Cardiac muscle cell (in vitro differentiated cells and primary cell): ENCODE measurements at regions not wholly inside any gene's neighbourhood (a gene's known extent, or its start where the extent isn't known, plus 50 kb on each side); places are given as distances from the start of the nearest gene placed in this dataset.

Experiments
- DNase-seq, 2 donors: peaks; one replicate each; pipeline versions ENCODE4 v3.0.0 to v3.0.0-alpha.2; 2010 to 2017; ENCODE audit warnings: low read depth in 1 of 2, low spot score in 1 of 2
- H3K27ac ChIP-seq: fragments of 200-600 bp; sonication (generic); 2 replicates; pipeline ENCODE4 v1.5.1; 2016
- H3K27me3 ChIP-seq: fragments of 200-600 bp; sonication (generic); 2 replicates; pipeline ENCODE4 v1.6.0; 2016; ENCODE audit warnings: control low read depth
- H3K36me3 ChIP-seq: fragments of 200-600 bp; sonication (generic); 2 replicates; pipeline ENCODE4 v1.5.1; 2016; ENCODE audit warnings: control low read depth
- H3K4me1 ChIP-seq: fragments of 200-600 bp; sonication (generic); 2 replicates; pipeline ENCODE4 v1.8.1; 2017; ENCODE audit warnings: low read depth, mild to moderate bottlenecking, mixed run types
- H3K4me3 ChIP-seq: fragments of 200-600 bp; sonication (generic); 2 replicates; pipeline ENCODE4 v1.5.1; 2016; ENCODE audit warnings: mild to moderate bottlenecking
- H3K9me3 ChIP-seq: fragments of 200-600 bp; sonication (generic); 2 replicates; pipeline ENCODE4 v1.5.1; 2017; ENCODE audit warnings: low read depth, mild to moderate bottlenecking, control low read depth
- CTCF ChIP-seq: IDR thresholded peaks from 2 replicates; pipeline ENCODE4 v1.5.1; 2012; ENCODE audit warnings: low read depth, mild to moderate bottlenecking, low read length

- no peak for DNase-seq
Observed at GRCh38 chr4:3656416-3657356, 109.5 kb upstream of the ADRA2C start.

GRCh38 chr4:3655963-3656362, 110.2 kb upstream of the ADRA2C start:
- no peaks in the 10 kb centered on the region for H3K4me1 ChIP-seq
- no peak overlapping the region for H3K4me3 ChIP-seq
- H3K9me3 ChIP-seq = no peaks in the 10 kb centered on the region
- H3K36me3 ChIP-seq = no peaks in the 10 kb centered on the region
- DNase-seq = no peak
- no peaks in the 10 kb centered on the region for H3K27me3 ChIP-seq
- no peak overlapping the region for H3K27ac ChIP-seq
- TF ChIP-seq CTCF = no peak

More at GRCh38 chr4:3656416-3657356, 109.5 kb upstream of the ADRA2C start:
- Histone ChIP-seq H3K27me3 (no peaks in the 10 kb centered on the region), H3K4me1 (no peaks in the 10 kb centered on the region), H3K27ac (no peak overlapping the region), H3K4me3 (no peak overlapping the region), H3K36me3 (no peaks in the 10 kb centered on the region), H3K9me3 (no peaks in the 10 kb centered on the region)
- no peak for TF ChIP-seq CTCF

DNA sequence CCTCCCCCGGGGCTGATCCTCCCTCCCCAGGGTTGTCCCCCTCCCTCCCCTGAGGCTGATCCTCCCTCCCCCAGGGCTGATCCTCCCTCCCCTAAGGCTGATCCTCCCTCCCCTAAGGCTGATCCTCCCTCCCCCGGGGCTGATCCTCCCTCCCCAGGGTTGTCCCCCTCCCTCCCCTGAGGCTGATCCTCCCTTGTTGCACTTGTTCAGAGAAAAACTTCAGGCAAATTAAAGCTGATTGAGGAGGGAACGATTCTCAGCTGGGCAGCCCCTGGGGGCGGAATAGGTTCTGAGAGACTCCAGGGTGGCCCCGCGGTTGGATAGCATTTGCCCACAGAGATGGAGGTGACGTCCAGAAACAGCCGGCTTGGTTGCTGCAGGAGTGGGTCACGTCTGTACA, 110.7 kb upstream of the ADRA2C start:
- DNase-seq = no peak
- H3K27me3 ChIP-seq = no peaks in the 10 kb centered on the region
- H3K4me3 ChIP-seq = no peak overlapping the region

DNA sequence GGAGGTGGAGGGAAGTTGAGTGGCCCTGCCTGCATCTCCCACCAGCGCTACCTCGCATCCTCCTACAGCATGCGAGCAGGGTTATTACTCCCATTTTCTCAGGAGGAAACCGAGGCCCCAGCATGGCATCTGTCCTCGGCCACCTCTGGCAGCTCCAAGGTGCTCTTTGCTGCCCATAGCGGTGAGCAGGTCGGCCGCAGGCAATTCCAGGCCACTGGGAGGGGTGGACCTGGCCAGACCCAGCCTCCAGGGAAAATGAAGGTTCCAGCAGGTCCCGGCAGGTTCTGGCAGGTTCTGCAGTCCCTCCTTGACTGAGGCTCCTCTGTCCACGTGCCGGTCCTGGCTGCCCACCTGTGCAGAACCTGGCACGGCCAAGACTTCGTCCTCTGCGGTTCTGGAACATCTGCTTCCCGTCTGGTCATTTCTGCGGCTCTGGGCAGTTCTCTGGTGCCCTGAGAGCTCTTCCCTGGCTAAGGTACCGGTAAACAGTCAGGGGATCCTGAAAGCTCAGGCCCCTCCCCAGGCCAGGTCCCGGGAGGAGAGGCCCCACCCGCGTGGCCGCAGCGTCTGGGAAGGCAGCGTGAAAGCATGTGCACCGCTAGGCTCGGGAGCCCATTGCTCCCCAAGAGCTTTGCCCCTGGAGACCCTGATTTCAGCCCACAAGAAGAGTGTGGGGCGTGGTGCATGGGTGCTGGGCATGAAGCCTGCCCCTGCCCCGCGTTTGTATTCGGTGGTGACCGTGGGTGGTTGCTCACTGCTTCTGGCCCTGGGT, 112.0 kb upstream of the ADRA2C start:
- no peak for TF ChIP-seq CTCF

More for the DNA sequence above, 110.7 kb upstream of the ADRA2C start:
- H3K9me3 ChIP-seq = no peaks in the 10 kb centered on the region
- H3K27ac ChIP-seq = no peak overlapping the region
- H3K4me1 ChIP-seq = no peaks in the 10 kb centered on the region
- H3K36me3 ChIP-seq = no peaks in the 10 kb centered on the region
- no peak for TF ChIP-seq CTCF

DNA sequence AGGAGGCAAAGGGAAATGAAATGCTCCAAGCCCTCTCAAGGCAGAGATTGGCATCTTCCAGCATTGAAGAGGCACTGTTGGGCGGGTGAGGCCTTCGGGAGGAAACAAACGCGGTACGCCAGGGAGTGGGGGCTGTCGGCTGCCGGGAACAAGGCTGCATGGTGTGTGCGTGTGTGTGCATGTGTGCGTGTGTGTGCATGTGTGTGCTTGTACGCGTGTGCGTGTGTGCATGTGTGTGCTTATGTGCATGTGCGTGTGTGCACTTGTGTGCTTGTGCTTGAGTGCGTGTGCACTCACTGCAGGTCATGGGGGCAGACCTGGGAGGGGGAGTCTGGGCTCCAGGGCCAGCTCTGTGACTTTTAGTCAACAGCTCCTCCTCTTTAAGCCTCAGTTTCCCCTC, 113.6 kb upstream of the ADRA2C start:
- Histone ChIP-seq H3K27ac (no peak overlapping the region), H3K9me3 (no peaks in the 10 kb centered on the region), H3K4me3 (no peak overlapping the region), H3K4me1 (no peaks in the 10 kb centered on the region), H3K36me3 (no peaks in the 10 kb centered on the region), H3K27me3 (no peaks in the 10 kb centered on the region)
- TF ChIP-seq CTCF = no peak
- DNase-seq = no peak

More for the DNA sequence above, 112.0 kb upstream of the ADRA2C start:
- H3K36me3 ChIP-seq = no peaks in the 10 kb centered on the region
- no peaks in the 10 kb centered on the region for H3K27me3 ChIP-seq
- H3K4me1 ChIP-seq = no peaks in the 10 kb centered on the region
- no peak overlapping the region for H3K4me3 ChIP-seq
- H3K9me3 ChIP-seq = no peaks in the 10 kb centered on the region
- no peak for DNase-seq
- H3K27ac ChIP-seq = no peak overlapping the region
